ENCODE measurements at regions not wholly inside any gene's neighbourhood (a gene's known extent, or its start where the extent isn't known, plus 50 kb on each side); places are given as distances from the start of the nearest gene placed in this dataset.
A peak's percentile ranks its signal among the peaks of the same experiment; 100 is the strongest.

- TF ChIP-seq CTCF (IDR thresholded peaks at IDR 0.05; ENCODE audit: insufficient read depth, low read length), result no peak
- TF ChIP-seq POLR2AphosphoS5 (IDR thresholded peaks at IDR 0.05; ENCODE audit: low read depth), result peak; percentile 62; the same call in 1 of the 2 replicates
- TF ChIP-seq GABPA (IDR thresholded peaks at IDR 0.05; ENCODE audit: low read depth), result no peak
These were observed 164.5 kb downstream of the TOMM20 start for GRCh38 chr1:234963904-234964702.

Measured in HL-60 (cell line).